ENCODE measurements at regions not wholly inside any gene's neighbourhood (a gene's known extent, or its start where the extent isn't known, plus 50 kb on each side); places are given as distances from the start of the nearest gene placed in this dataset.

GRCh38 chr10:33391611-33392465, 57.4 kb upstream of the NRP1 start:
- no peaks in the 10 kb centered on the region for H3F3A ChIP-seq (ENCODE audit: control insufficient read depth, insufficient read depth)
- no peak overlapping the region for H3K4me3 ChIP-seq (ENCODE audit: low read length)
- H3K4me2 ChIP-seq (ENCODE audit: low read length), result no peak overlapping the region
- H3K36me3 ChIP-seq (ENCODE audit: control insufficient read depth, low read length), result no peaks in the 10 kb centered on the region
- H3K79me2 ChIP-seq (ENCODE audit: control insufficient read depth, low read length), result no peaks in the 10 kb centered on the region
- no peaks in the 10 kb centered on the region for H3K9me2 ChIP-seq (replicated peaks; ENCODE audit: control insufficient read depth, low read length)
- no peak overlapping the region for H3K27ac ChIP-seq (ENCODE audit: low read depth, low read length)
- no peaks in the 10 kb centered on the region for H3K27me3 ChIP-seq (ENCODE audit: control insufficient read depth, low read length)
- no peaks in the 10 kb centered on the region for H3K4me1 ChIP-seq (ENCODE audit: control insufficient read depth, low read length)
- no peaks in the 10 kb centered on the region for H3K9me3 ChIP-seq (ENCODE audit: control insufficient read depth, insufficient read depth, low read length)
- no peak for TF ChIP-seq CTCF (IDR thresholded peaks at IDR 0.05; ENCODE audit: low read depth, low read length, poor library complexity, severe bottlenecking)
- no peak for TF ChIP-seq EZH2phosphoT487 (IDR thresholded peaks at IDR 0.05; ENCODE audit: borderline replicate concordance, low read length)
- no peaks in the 10 kb centered on the region for H4K20me1 ChIP-seq (ENCODE audit: control insufficient read depth, insufficient read depth, low read depth, low read length)

GRCh38 chr10:33390046-33390445, 55.6 kb upstream of the NRP1 start:
- Histone ChIP-seq H3K36me3 (ENCODE audit: control insufficient read depth, low read length) (no peaks in the 10 kb centered on the region), H3F3A (ENCODE audit: control insufficient read depth, insufficient read depth) (no peaks in the 10 kb centered on the region), H3K27ac (ENCODE audit: low read depth, low read length) (no peak overlapping the region), H3K79me2 (ENCODE audit: control insufficient read depth, low read length) (no peaks in the 10 kb centered on the region), H3K9me3 (ENCODE audit: control insufficient read depth, insufficient read depth, low read length) (no peaks in the 10 kb centered on the region), H4K20me1 (ENCODE audit: control insufficient read depth, insufficient read depth, low read depth, low read length) (no peaks in the 10 kb centered on the region), H3K27me3 (ENCODE audit: control insufficient read depth, low read length) (no peaks in the 10 kb centered on the region), H3K4me2 (ENCODE audit: low read length) (no peak overlapping the region), H3K4me1 (ENCODE audit: control insufficient read depth, low read length) (no peaks in the 10 kb centered on the region), H3K4me3 (ENCODE audit: low read length) (no peak overlapping the region), H3K9me2 (replicated peaks; ENCODE audit: control insufficient read depth, low read length) (no peaks in the 10 kb centered on the region)
- TF ChIP-seq CTCF (IDR thresholded peaks at IDR 0.05; ENCODE audit: low read depth, low read length, poor library complexity, severe bottlenecking), result no peak
- TF ChIP-seq EZH2phosphoT487 (IDR thresholded peaks at IDR 0.05; ENCODE audit: borderline replicate concordance, low read length), result no peak

GRCh38 chr10:33388785-33389184, 54.3 kb upstream of the NRP1 start:
- Histone ChIP-seq H3K4me2 (ENCODE audit: low read length) (no peak overlapping the region), H3K4me3 (ENCODE audit: low read length) (no peak overlapping the region), H3K27me3 (ENCODE audit: control insufficient read depth, low read length) (no peaks in the 10 kb centered on the region), H3K9me2 (replicated peaks; ENCODE audit: control insufficient read depth, low read length) (no peaks in the 10 kb centered on the region), H3K4me1 (ENCODE audit: control insufficient read depth, low read length) (no peaks in the 10 kb centered on the region), H4K20me1 (ENCODE audit: control insufficient read depth, insufficient read depth, low read depth, low read length) (no peaks in the 10 kb centered on the region), H3K36me3 (ENCODE audit: control insufficient read depth, low read length) (no peaks in the 10 kb centered on the region), H3K79me2 (ENCODE audit: control insufficient read depth, low read length) (no peaks in the 10 kb centered on the region), H3K9me3 (ENCODE audit: control insufficient read depth, insufficient read depth, low read length) (no peaks in the 10 kb centered on the region), H3F3A (ENCODE audit: control insufficient read depth, insufficient read depth) (no peaks in the 10 kb centered on the region), H3K27ac (ENCODE audit: low read depth, low read length) (no peak overlapping the region)
- no peak for TF ChIP-seq CTCF (IDR thresholded peaks at IDR 0.05; ENCODE audit: low read depth, low read length, poor library complexity, severe bottlenecking)
- no peak for TF ChIP-seq EZH2phosphoT487 (IDR thresholded peaks at IDR 0.05; ENCODE audit: borderline replicate concordance, low read length)
